Activated naive CD4-positive, alpha-beta T cell treated with anti-CD3 and anti-CD28 coated beads, Interleukin-2, amount 50 U/mL, for 16 hours (primary cell): ENCODE measurements at regions not wholly inside any gene's neighbourhood (a gene's known extent, or its start where the extent isn't known, plus 50 kb on each side); places are given as distances from the start of the nearest gene placed in this dataset.

Source experiments
- DNase-seq: peaks from one replicate; pipeline ENCODE4 v3.0.0-alpha.2; 2020

- no peak for DNase-seq
Measured at GRCh38 chr7:136057509-136057908, 80.3 kb upstream of the MTPN start.

DNA sequence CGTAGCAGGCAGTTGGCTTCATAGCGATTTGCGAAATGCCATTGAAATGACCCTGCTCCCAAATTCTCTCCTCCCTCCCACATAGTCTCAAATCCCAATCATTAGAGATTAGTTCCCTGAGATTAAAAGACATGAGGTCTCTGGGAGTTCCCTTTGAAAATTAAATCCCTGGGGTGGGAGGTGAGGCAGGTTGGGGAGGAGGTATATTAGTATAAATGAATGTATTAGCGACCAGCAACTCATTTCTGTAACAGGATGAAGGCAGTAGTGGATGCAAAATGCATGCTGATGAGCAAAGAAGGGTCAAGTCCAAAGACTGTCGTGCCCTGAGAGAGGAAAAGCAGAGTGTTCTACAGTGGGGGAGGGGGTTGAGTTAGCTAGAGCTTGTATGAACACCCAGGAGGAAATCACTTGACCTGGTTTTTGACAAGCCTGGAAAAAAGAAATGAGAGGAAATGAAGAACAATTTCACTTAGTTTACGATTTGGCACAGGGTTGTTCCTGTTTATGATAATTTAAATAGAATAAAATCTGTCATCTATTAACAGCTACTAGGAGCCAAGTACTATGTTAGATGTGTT is 79.6 kb upstream of the MTPN start:
- DNase-seq, result no peak

DNA sequence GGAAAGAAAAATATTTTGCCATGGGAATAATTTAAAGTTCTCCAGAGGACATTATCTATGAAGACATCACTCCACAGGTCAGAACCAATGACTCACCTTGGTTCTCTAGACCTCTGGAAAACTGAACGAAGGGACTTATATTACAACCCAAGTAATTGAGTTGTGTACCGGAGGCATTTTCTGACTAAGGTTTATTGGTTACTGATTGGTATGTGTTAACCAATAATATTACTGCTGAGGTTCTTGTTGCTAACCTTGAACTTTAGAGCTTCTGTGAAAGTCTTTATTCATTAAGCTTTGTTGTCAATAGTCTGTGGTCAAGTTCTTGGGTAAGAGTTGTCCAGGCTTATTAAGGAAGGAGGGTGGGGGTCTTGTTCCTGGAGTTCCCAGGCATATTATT is 78.1 kb upstream of the MTPN start:
- no peak for DNase-seq

GRCh38 chr7:136053689-136054485 is 76.7 kb upstream of the MTPN start:
- DNase-seq, result no peak

DNA sequence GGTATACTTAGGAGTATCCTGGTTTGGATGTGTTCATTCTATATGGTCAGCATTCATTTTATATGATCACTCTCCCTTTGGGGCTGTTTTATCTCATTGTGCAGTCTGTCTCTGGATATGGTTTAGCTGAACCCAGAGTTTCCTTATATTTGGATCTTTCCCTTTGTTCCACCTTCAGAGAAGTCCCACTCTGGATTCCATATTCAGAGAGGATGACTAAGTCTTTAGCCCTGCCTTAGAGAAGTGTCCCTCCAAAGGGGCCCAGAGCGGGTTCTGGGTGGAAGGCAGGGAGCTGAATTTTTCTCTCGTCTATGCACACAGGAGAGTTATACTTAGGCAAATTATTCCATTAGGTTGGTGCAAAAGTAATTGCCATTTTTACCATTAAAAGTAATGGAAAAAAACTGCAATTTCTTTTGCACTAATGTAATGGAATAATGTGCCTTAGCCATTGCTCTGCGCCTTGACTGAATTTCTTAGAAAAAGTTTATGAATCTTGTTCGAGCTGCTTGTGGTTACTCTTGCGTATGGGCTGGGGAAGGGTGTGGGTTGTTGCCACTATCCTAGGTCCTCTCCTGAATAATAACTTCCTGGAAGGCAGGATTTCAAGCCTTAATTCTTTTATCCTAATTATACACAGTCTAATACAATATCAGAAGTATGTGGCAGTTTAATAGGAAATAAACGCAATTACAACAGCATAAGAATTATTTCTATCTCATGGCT is 74.2 kb upstream of the MTPN start:
- DNase-seq, result no peak

- no peak for DNase-seq
Measured at GRCh38 chr7:136050462-136050847, 73.3 kb upstream of the MTPN start.

- no peak for DNase-seq
Measured at GRCh38 chr7:136049818-136050461, 72.8 kb upstream of the MTPN start.

DNA sequence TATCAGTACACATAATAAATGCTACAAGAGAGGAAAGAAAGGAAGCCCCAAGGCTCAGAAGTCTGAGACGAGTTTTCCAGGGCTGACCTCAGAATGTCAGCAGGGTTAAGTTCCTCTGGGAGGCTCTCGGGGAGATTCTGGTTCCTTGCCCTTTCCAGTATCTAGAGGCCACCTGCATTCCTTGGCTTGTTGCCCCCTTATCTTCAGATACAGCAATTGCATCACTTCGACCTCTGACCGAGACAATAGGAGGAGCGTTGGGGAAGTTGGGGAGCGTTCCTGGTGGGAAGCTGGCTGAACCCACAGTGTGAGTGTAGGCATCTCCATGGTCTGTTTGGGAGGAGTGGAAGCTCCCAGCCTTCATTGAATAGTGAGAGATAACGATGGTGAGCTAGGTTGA is 72.0 kb upstream of the MTPN start:
- DNase-seq, result no peak

DNA sequence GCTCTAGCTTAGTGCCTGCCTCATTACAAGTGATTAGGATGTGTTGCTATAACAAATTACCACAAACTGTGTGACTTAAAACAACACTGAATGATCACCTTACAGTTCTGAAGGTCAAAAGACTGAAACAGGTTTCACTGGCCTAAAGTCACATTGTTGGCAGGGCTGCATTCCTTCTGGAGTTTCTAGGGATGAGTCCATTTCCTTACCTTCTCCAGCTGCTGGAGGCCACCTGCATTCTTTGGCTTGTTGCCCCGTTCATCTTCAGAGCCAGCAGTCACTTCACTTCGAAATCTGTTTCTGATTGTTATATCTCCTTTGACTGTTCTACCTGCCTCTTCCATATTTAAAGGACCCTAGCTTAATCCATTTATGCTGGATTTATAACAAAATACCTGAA is 69.4 kb upstream of the MTPN start:
- DNase-seq, result no peak

DNA sequence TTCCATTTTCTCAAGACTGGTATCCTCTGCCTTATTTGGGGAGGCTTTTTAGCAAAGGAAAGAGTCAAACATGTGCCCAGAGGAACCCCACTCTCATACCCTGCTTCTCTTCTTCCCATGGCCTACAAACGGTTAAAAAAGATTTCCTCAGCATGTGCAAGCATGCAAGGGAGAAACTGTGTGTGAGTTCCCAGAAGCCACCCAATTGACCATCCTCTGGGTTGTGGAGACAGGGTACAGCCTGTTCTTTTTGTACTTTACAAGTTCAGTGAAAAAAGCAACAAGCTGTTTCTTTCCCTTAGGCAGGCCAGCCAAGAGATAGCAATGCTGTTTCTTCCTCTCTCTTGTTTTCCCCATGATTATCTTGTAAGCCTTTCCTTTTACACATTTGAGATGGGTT is 68.8 kb upstream of the MTPN start:
- no peak for DNase-seq

- no peak for DNase-seq
Measured at GRCh38 chr7:136045181-136045580, 68.0 kb upstream of the MTPN start.

GRCh38 chr7:136039577-136040345 is 62.6 kb upstream of the MTPN start:
- no peak for DNase-seq

- DNase-seq, result no peak
Measured at GRCh38 chr7:136036336-136036735, 59.2 kb upstream of the MTPN start.

- no peak for DNase-seq
Measured at GRCh38 chr7:136034132-136034531, 57.0 kb upstream of the MTPN start.

GRCh38 chr7:136033413-136034031 is 56.4 kb upstream of the MTPN start:
- DNase-seq, result no peak

DNA sequence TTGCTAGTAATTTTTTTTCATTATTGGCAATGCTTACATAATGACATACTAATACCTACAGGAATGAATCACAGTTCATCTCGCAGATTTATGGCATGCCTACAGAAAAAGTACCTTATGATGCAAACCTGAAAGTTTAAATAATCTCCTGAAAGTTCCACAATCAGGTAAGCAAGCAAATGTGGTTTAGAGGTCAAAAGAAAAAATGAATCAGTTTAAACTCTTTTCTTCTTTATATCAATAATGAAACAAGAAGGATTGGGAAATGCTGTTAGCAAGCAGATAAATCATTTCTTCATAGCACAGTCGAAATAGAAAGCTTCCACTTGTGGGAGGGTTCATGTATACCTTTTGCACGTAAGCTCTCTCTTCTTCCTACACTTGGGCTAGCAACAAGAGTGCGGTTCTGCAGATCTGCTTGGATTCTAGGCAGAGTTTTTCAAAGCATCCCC is 53.7 kb upstream of the MTPN start:
- no peak for DNase-seq

DNA sequence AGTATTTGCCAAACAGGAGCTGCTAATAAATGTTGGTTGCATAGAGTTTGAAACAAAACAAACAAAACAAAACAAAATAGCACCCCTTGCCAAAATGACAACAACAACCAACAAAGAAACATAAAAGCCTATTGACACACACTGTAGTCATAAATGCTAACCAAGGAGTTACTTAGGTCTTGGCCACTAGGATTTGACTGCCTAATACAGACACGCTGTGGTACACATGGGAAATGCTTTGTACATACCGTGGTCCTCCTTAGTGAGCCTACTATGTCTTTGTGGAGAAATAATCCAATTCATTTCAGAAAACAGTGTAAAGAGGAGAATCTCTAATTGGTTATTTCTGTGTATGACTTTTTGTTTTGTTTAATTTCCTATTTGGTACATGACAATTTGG is 53.2 kb upstream of the MTPN start:
- no peak for DNase-seq

DNA sequence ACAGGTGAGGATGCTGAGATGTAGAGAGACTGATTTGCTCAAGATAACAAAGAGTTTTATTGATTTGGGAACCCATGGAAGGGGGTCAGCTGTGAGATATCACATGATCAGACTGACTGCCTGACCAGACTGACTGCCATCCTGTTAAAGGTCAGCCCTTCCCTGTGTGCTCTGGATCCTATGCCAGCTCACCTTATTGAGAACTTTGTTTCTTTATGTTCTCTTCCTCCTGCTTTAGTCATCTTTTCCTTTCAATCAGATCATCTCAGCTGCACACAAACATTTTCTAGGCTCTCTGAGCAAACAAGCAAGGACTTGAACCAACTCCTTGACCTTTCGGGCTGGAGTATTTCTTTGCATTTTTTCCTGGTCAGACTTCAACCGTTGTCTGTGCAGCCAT is 50.0 kb upstream of the MTPN start:
- no peak for DNase-seq
